DOHH2 (cell line): ENCODE measurements at regions not wholly inside any gene's neighbourhood (a gene's known extent, or its start where the extent isn't known, plus 50 kb on each side); places are given as distances from the start of the nearest gene placed in this dataset.

Source experiments
- EZH2phosphoT487 ChIP-seq: fragments of 200-600 bp; sonication (generic); IDR thresholded peaks from 2 replicates; pipeline ENCODE4 v1.6.1; 2017; ENCODE audit warnings: borderline replicate concordance, mild to moderate bottlenecking, antibody characterized with exemption, low read length, moderate library complexity, mixed read lengths
- TF ChIP-seq, protein P1 (sequence below): fragments of 200-600 bp; sonication (generic); IDR thresholded peaks from one replicate; pipeline ENCODE4 v1.5.1; 2014; ENCODE audit warnings: antibody characterized with exemption, mild to moderate bottlenecking, low read depth, low read length; ENCODE audit not compliant: poor library complexity, severe bottlenecking

DNA sequence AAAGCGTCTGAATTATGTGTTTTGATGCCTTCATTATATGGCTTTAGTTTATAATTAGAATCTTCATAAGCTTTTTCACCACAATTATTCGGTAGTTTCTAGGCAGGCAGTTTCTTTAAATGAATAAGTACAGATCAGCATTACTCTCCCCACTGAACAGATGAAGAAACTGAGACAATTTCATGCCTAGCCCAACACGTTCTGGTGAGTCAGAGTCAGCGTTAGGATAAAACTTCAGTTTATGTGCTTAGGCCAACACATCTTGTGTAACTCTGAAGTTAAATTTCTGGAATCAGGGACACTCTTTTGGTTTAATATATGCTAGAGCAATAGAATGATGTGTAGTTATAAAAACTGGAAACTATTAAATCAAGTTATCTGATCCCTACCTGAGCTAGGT is 186.7 kb upstream of the ELL2 start:
- TF ChIP-seq, protein P1, sequence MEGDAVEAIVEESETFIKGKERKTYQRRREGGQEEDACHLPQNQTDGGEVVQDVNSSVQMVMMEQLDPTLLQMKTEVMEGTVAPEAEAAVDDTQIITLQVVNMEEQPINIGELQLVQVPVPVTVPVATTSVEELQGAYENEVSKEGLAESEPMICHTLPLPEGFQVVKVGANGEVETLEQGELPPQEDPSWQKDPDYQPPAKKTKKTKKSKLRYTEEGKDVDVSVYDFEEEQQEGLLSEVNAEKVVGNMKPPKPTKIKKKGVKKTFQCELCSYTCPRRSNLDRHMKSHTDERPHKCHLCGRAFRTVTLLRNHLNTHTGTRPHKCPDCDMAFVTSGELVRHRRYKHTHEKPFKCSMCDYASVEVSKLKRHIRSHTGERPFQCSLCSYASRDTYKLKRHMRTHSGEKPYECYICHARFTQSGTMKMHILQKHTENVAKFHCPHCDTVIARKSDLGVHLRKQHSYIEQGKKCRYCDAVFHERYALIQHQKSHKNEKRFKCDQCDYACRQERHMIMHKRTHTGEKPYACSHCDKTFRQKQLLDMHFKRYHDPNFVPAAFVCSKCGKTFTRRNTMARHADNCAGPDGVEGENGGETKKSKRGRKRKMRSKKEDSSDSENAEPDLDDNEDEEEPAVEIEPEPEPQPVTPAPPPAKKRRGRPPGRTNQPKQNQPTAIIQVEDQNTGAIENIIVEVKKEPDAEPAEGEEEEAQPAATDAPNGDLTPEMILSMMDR: no peak
- TF ChIP-seq EZH2phosphoT487: no peak
